ENCODE measurements at regions not wholly inside any gene's neighbourhood (a gene's known extent, or its start where the extent isn't known, plus 50 kb on each side); places are given as distances from the start of the nearest gene placed in this dataset.
"Not testable (repeated sequence)": the region's sequence is repeated elsewhere in the genome, so short reads cannot be mapped to it uniquely, and the experiment has no call there.

DNA sequence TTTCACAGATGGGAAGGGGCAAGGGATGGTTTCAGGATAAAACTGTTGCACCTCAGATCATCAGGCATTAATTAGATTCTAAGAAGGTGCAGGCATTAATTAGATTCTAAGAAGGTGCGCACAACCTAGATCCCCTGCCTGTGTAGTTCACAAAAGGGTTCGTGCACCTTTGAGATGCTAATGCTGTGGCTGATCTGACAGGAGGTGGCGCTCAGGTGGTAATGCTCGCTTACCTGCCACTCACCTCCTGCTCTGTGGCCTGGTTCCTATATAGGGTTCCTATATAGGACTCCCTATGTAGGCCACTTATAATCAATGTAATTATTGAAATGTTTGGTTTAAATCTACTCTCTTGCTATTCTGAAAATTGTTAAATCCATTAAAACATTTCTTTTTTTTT, 171.0 kb downstream of the MSX2 start:
- Histone ChIP-seq H3K36me3 (ENCODE audit: control insufficient read depth, insufficient read depth, low read length) (no peaks in the 10 kb centered on the region), H3K9ac (ENCODE audit: extremely low read depth, low read length, poor library complexity, severe bottlenecking) (no peak overlapping the region), H3K9me3 (ENCODE audit: control insufficient read depth, low read length) (no peaks in the 10 kb centered on the region), H3K4me1 (ENCODE audit: control insufficient read depth, insufficient read depth, low read length) (no peaks in the 10 kb centered on the region), H3K27me3 (ENCODE audit: control insufficient read depth, insufficient read depth, low read length, poor library complexity, severe bottlenecking) (no peaks in the 10 kb centered on the region), H3K4me3 (ENCODE audit: low read length) (no peak overlapping the region), H3K27ac (ENCODE audit: low read depth, low read length) (no peak overlapping the region)
- no peak overlapping the region for H3K27ac Mint-ChIP-seq
- peaks cover 8% of the 10 kb centered on the region for H3K9me3 Mint-ChIP-seq
- 49 to 63% methylated on average over 2 to 4 of the region's 4 CpGs for WGBS, 2 experiments (ENCODE audit: insufficient coverage in 1 of 2, insufficient read length in 1 of 2)
- peak; percentile 68 for DNase-seq
- TF ChIP-seq, protein P1, sequence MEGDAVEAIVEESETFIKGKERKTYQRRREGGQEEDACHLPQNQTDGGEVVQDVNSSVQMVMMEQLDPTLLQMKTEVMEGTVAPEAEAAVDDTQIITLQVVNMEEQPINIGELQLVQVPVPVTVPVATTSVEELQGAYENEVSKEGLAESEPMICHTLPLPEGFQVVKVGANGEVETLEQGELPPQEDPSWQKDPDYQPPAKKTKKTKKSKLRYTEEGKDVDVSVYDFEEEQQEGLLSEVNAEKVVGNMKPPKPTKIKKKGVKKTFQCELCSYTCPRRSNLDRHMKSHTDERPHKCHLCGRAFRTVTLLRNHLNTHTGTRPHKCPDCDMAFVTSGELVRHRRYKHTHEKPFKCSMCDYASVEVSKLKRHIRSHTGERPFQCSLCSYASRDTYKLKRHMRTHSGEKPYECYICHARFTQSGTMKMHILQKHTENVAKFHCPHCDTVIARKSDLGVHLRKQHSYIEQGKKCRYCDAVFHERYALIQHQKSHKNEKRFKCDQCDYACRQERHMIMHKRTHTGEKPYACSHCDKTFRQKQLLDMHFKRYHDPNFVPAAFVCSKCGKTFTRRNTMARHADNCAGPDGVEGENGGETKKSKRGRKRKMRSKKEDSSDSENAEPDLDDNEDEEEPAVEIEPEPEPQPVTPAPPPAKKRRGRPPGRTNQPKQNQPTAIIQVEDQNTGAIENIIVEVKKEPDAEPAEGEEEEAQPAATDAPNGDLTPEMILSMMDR (conservative IDR thresholded peaks at IDR 0.05) = peak; percentile 68
- no peak overlapping the region for H3K4me3 Mint-ChIP-seq
- H3K27me3 Mint-ChIP-seq (ENCODE audit: insufficient read depth) = no peaks in the 10 kb centered on the region
- H3K4me1 Mint-ChIP-seq = no peaks in the 10 kb centered on the region
- H3K36me3 Mint-ChIP-seq (ENCODE audit: low read depth) = no peaks in the 10 kb centered on the region

GRCh38 chr5:174892742-174893141, 168.4 kb downstream of the MSX2 start:
- H3K9me3 Mint-ChIP-seq = peaks cover 11% of the 10 kb centered on the region
- H3K27me3 Mint-ChIP-seq (ENCODE audit: insufficient read depth) = no peaks in the 10 kb centered on the region
- DNase-seq = no peak
- H3K27ac ChIP-seq (ENCODE audit: low read depth, low read length) = no peak overlapping the region
- H3K4me3 ChIP-seq (ENCODE audit: low read length) = no peak overlapping the region
- 92% methylated on average over 2 to 7 of the region's 7 CpGs for WGBS, 2 experiments (ENCODE audit: insufficient coverage in 1 of 2, insufficient read length in 1 of 2)
- no peaks in the 10 kb centered on the region for H3K27me3 ChIP-seq (ENCODE audit: control insufficient read depth, insufficient read depth, low read length, poor library complexity, severe bottlenecking)
- no peaks in the 10 kb centered on the region for H3K4me1 ChIP-seq (ENCODE audit: control insufficient read depth, insufficient read depth, low read length)
- no peak overlapping the region for H3K9ac ChIP-seq (ENCODE audit: extremely low read depth, low read length, poor library complexity, severe bottlenecking)
- no peaks in the 10 kb centered on the region for H3K36me3 ChIP-seq (ENCODE audit: control insufficient read depth, insufficient read depth, low read length)
- H3K36me3 Mint-ChIP-seq (ENCODE audit: low read depth) = no peaks in the 10 kb centered on the region
- no peak overlapping the region for H3K27ac Mint-ChIP-seq
- TF ChIP-seq, protein P1 (conservative IDR thresholded peaks at IDR 0.05) = no peak
- no peak overlapping the region for H3K4me3 Mint-ChIP-seq
- H3K4me1 Mint-ChIP-seq = no peaks in the 10 kb centered on the region
- no peaks in the 10 kb centered on the region for H3K9me3 ChIP-seq (ENCODE audit: control insufficient read depth, low read length)

DNA sequence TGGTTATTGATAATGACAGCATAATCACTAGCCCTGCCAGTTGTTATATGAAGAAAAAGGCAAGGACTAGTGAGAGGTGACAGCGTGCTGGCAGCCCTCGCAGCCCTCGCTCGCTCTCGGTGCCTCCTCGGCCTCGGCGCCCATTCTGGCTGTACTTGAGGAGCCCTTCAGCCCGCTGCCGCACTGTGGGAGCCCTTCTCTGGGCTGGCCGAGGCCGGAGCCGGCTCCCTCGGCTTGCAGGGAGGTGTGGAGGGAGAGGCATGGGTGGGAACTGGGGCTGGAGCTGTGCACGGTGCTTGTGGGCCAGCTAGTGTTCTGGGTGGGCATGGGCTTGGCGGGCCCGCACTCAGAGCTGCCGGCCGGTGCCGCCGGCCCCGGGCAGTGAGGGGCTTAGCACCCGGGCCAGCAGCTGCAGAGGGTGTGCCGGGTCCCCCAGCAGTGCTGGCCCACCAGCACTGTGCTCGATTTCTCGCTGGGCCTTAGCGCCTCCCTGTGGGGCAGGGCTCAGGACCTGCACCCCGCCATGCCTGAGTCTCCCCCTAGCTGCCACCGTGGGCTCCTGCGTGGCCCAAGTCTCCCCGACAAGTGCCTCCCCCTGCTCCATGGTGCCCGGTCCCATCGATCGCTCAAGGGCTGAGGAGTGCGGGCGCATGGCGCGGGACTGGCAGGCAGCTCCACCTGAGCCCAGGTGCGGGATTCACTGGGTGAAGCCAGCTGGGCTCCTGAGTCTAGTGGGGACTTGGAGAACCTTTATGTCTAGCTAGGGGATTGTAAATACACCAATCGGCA, 156.2 kb downstream of the MSX2 start:
- H3K27me3 ChIP-seq (ENCODE audit: control insufficient read depth, insufficient read depth, low read length, poor library complexity, severe bottlenecking); H3K27me3 Mint-ChIP-seq (ENCODE audit: insufficient read depth); H3K4me1 Mint-ChIP-seq; H3K27ac ChIP-seq (ENCODE audit: low read depth, low read length); H3K9ac ChIP-seq (ENCODE audit: extremely low read depth, low read length, poor library complexity, severe bottlenecking); DNase-seq; H3K36me3 ChIP-seq (ENCODE audit: control insufficient read depth, insufficient read depth, low read length); H3K4me3 ChIP-seq (ENCODE audit: low read length); H3K27ac Mint-ChIP-seq; H3K9me3 ChIP-seq (ENCODE audit: control insufficient read depth, low read length); H3K4me1 ChIP-seq (ENCODE audit: control insufficient read depth, insufficient read depth, low read length); H3K4me3 Mint-ChIP-seq; H3K36me3 Mint-ChIP-seq (ENCODE audit: low read depth): not testable (repeated sequence)
- 92 to 100% methylated on average over 9 to 40 of the region's 40 CpGs for WGBS, 2 experiments (ENCODE audit: insufficient coverage in 1 of 2, insufficient read length in 1 of 2)
- H3K9me3 Mint-ChIP-seq = peaks cover 19% of the 10 kb centered on the region

All from endodermal cell (in vitro differentiated cells).